Fibroblast of the aortic adventitia (primary cell): ENCODE measurements at regions not wholly inside any gene's neighbourhood (a gene's known extent, or its start where the extent isn't known, plus 50 kb on each side); places are given as distances from the start of the nearest gene placed in this dataset.

ENCODE experiments used
- DNase-seq: peaks from one replicate; pipeline ENCODE4 v3.0.0-alpha.2; 2010; ENCODE audit warnings: low read depth
- H3K4me3 ChIP-seq: 2 replicates; pipeline ENCODE4 v1.5.1; 2011; ENCODE audit warnings: low read depth, mild to moderate bottlenecking, control low read depth, low read length, moderate library complexity
- CTCF ChIP-seq: IDR thresholded peaks from 2 replicates; pipeline ENCODE4 v1.5.1; 2011; ENCODE audit warnings: mild to moderate bottlenecking, low read length, control low read depth, inconsistent platforms; ENCODE audit not compliant: insufficient read depth

GRCh38 chr10:78915190-78915518 is 153.6 kb upstream of the ZMIZ1 start:
- no peak for TF ChIP-seq CTCF
- no peak overlapping the region for H3K4me3 ChIP-seq
- DNase-seq, result peak; percentile 25

GRCh38 chr10:78916227-78916626 is 152.5 kb upstream of the ZMIZ1 start:
- TF ChIP-seq CTCF, result no peak
- H3K4me3 ChIP-seq, result no peak overlapping the region
- DNase-seq, result no peak

- DNase-seq, result no peak
- no peak for TF ChIP-seq CTCF
- no peak overlapping the region for H3K4me3 ChIP-seq
Measured at GRCh38 chr10:78919181-78919966, 149.4 kb upstream of the ZMIZ1 start.

- TF ChIP-seq CTCF, result no peak
- no peak for DNase-seq
- H3K4me3 ChIP-seq, result no peak overlapping the region
Measured at GRCh38 chr10:78920011-78920410, 148.8 kb upstream of the ZMIZ1 start.

- TF ChIP-seq CTCF, result no peak
- H3K4me3 ChIP-seq, result no peak overlapping the region
Measured at GRCh38 chr10:78921895-78922294, 146.9 kb upstream of the ZMIZ1 start.

GRCh38 chr10:78923647-78924318 is 145.0 kb upstream of the ZMIZ1 start:
- TF ChIP-seq CTCF, result no peak
- DNase-seq, result no peak
- no peak overlapping the region for H3K4me3 ChIP-seq

More at GRCh38 chr10:78921895-78922294, 146.9 kb upstream of the ZMIZ1 start:
- no peak for DNase-seq
